PC-3 (cell line): ENCODE measurements at regions not wholly inside any gene's neighbourhood (a gene's known extent, or its start where the extent isn't known, plus 50 kb on each side); places are given as distances from the start of the nearest gene placed in this dataset.

ENCODE experiments used
- ATAC-seq: fragments of 200-7000 bp; cut with Tn5 transposase; 2 replicates; pipeline ENCODE4 v1.9.1; 2020; ENCODE audit warnings: mild to moderate bottlenecking, moderate library complexity
- BruUV-seq: library from RNA; stranded (reverse); fragments of 400-500 nt; replicated peaks from 2 replicates; lab custom pipeline; 2021; lab: Mats Ljungman, UMichigan
- CTCF ChIA-PET: fragments of 300-600 bp; sonication (Branson Sonifier 250); formaldehyde crosslinking; loops from one replicate; lab custom pipeline; 2022; ENCODE audit warnings: antibody characterized with exemption; lab: Charles Lee
- POLR2A ChIA-PET: fragments of 300-600 bp; sonication (Branson Sonifier 250); formaldehyde crosslinking; loops from one replicate; lab custom pipeline; 2022; ENCODE audit warnings: antibody characterized with exemption; ENCODE audit not compliant: unreplicated experiment; lab: Charles Lee
- DNase-seq: peaks from one replicate; pipeline ENCODE4 v3.0.0-alpha.2; 2015
- H2AFZ ChIP-seq: fragments of 300-600 bp; sonication (generic); 2 replicates; pipeline ENCODE4 v1.6.0; 2016; ENCODE audit warnings: antibody characterized with exemption, low read length
- H3F3A ChIP-seq: fragments of 300-600 bp; sonication (generic); one replicate; pipeline ENCODE4 v1.6.0; 2017; ENCODE audit warnings: antibody characterized with exemption, low read length, control low read depth, mild to moderate bottlenecking; ENCODE audit not compliant: unreplicated experiment
- H3K27ac ChIP-seq: fragments of 300-600 bp; sonication (generic); 2 replicates; pipeline ENCODE4 v1.5.1; 2016; ENCODE audit warnings: mild to moderate bottlenecking, low read length
- H3K27me3 ChIP-seq: fragments of 300-600 bp; sonication (generic); 2 replicates; pipeline ENCODE4 v1.6.1; 2016; ENCODE audit warnings: low read length, mixed read lengths
- H3K36me3 ChIP-seq: fragments of 300-600 bp; sonication (generic); 2 replicates; pipeline ENCODE4 v1.6.1; 2016; ENCODE audit warnings: low read depth, mixed run types, low read length, mixed read lengths
- H3K4me1 ChIP-seq: fragments of 300-600 bp; sonication (generic); 2 replicates; pipeline ENCODE4 v1.5.1; 2016; ENCODE audit warnings: low read length; ENCODE audit not compliant: insufficient read depth
- H3K4me2 ChIP-seq: fragments of 300-600 bp; sonication (generic); 2 replicates; pipeline ENCODE4 v1.6.0; 2016; ENCODE audit warnings: low read length
- H3K4me3 ChIP-seq: fragments of 300-600 bp; sonication (generic); 2 replicates; pipeline ENCODE4 v1.5.1; 2016; ENCODE audit warnings: mild to moderate bottlenecking, low read length, mixed read lengths
- H3K79me2 ChIP-seq: fragments of 300-600 bp; sonication (generic); 2 replicates; pipeline ENCODE4 v1.6.1; 2017; ENCODE audit warnings: low read length, mixed read lengths
- H3K9ac ChIP-seq: fragments of 300-600 bp; sonication (generic); 2 replicates; pipeline ENCODE4 v1.6.0; 2016; ENCODE audit warnings: mild to moderate bottlenecking, low read length
- H3K9me2 ChIP-seq: fragments of 300-600 bp; sonication (generic); replicated peaks from 2 replicates; pipeline ENCODE4 v1.6.1; 2016; ENCODE audit warnings: mixed run types, low read length, mixed read lengths
- H3K9me3 ChIP-seq: fragments of 300-600 bp; sonication (generic); 2 replicates; pipeline ENCODE4 v1.6.1; 2016; ENCODE audit warnings: low read length, mixed read lengths
- H4K20me1 ChIP-seq: fragments of 300-600 bp; sonication (generic); 2 replicates; pipeline ENCODE4 v1.6.1; 2016; ENCODE audit warnings: low read length, mixed read lengths
- EZH2 ChIP-seq: fragments of 300-600 bp; sonication (generic); IDR thresholded peaks from one replicate; pipeline ENCODE4 v1.6.1; 2017; ENCODE audit warnings: antibody characterized with exemption, mild to moderate bottlenecking, low read length; ENCODE audit not compliant: unreplicated experiment
- EZH2phosphoT487 ChIP-seq: fragments of 300-600 bp; sonication (generic); IDR thresholded peaks from 2 replicates; pipeline ENCODE4 v1.6.1; 2018; ENCODE audit warnings: mild to moderate bottlenecking, antibody characterized with exemption, low read length, borderline replicate concordance
- intact Hi-C: fragments of 100-400 bp; cut with micrococcal nuclease; formaldehyde crosslinking; loops from 2 replicates; pipeline ENCODE4 v1.9.0; 2023
- TF ChIP-seq, protein P1 (sequence below): fragments of 300-600 bp; sonication (generic); conservative IDR thresholded peaks from 2 replicates; pipeline ENCODE4 v1.5.1; 2017; ENCODE audit warnings: antibody characterized with exemption, low read depth, mild to moderate bottlenecking, low read length

- H4K20me1 ChIP-seq = no peaks in the 10 kb centered on the region
- TF ChIP-seq EZH2phosphoT487 = no peak
- TF ChIP-seq EZH2 = no peak
- TF ChIP-seq, protein P1, sequence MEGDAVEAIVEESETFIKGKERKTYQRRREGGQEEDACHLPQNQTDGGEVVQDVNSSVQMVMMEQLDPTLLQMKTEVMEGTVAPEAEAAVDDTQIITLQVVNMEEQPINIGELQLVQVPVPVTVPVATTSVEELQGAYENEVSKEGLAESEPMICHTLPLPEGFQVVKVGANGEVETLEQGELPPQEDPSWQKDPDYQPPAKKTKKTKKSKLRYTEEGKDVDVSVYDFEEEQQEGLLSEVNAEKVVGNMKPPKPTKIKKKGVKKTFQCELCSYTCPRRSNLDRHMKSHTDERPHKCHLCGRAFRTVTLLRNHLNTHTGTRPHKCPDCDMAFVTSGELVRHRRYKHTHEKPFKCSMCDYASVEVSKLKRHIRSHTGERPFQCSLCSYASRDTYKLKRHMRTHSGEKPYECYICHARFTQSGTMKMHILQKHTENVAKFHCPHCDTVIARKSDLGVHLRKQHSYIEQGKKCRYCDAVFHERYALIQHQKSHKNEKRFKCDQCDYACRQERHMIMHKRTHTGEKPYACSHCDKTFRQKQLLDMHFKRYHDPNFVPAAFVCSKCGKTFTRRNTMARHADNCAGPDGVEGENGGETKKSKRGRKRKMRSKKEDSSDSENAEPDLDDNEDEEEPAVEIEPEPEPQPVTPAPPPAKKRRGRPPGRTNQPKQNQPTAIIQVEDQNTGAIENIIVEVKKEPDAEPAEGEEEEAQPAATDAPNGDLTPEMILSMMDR = no peak
- H3K79me2 ChIP-seq = no peaks in the 10 kb centered on the region
- H3K27me3 ChIP-seq = no peaks in the 10 kb centered on the region
- no peak for ATAC-seq
- intact Hi-C loops = no loop called here
- no peak overlapping the region for H3K9ac ChIP-seq
- no peaks in the 10 kb centered on the region for H3K9me3 ChIP-seq
- no peaks in the 10 kb centered on the region for H3K36me3 ChIP-seq
- no TSS peak for BruUV-seq
- no peak for DNase-seq
- ChIA-PET POLR2A (no interaction called here), CTCF (no interaction called here)
- H2AFZ ChIP-seq = no peak overlapping the region
- H3K4me2 ChIP-seq = no peak overlapping the region
- no peak overlapping the region for H3K4me3 ChIP-seq
- H3F3A ChIP-seq = no peaks in the 10 kb centered on the region
- H3K4me1 ChIP-seq = no peaks in the 10 kb centered on the region
- no peaks in the 10 kb centered on the region for H3K9me2 ChIP-seq
- no peak overlapping the region for H3K27ac ChIP-seq
Measured at GRCh38 chr1:189971656-189972055, 506.0 kb downstream of the BRINP3 start.

- no peak for TF ChIP-seq EZH2
- TF ChIP-seq, protein P1 = no peak
- TF ChIP-seq EZH2phosphoT487 = no peak
- H3K36me3 ChIP-seq = no peaks in the 10 kb centered on the region
- DNase-seq = no peak
- no peaks in the 10 kb centered on the region for H3K79me2 ChIP-seq
- no peak for ATAC-seq
- POLR2A ChIA-PET = no interaction called here
- H3F3A ChIP-seq = no peaks in the 10 kb centered on the region
- H3K4me2 ChIP-seq = no peak overlapping the region
- CTCF ChIA-PET = no interaction called here
- H3K27ac ChIP-seq = no peak overlapping the region
- no peak overlapping the region for H2AFZ ChIP-seq
- intact Hi-C loops = no loop called here
- no TSS peak for BruUV-seq
- H3K27me3 ChIP-seq = no peaks in the 10 kb centered on the region
- no peaks in the 10 kb centered on the region for H3K9me2 ChIP-seq
- H3K4me1 ChIP-seq = no peaks in the 10 kb centered on the region
- H3K4me3 ChIP-seq = no peak overlapping the region
- no peaks in the 10 kb centered on the region for H4K20me1 ChIP-seq
- H3K9ac ChIP-seq = no peak overlapping the region
- no peaks in the 10 kb centered on the region for H3K9me3 ChIP-seq
Measured at GRCh38 chr1:189977184-189977583, 500.5 kb downstream of the BRINP3 start.

- DNase-seq (no peak), ATAC-seq (no peak)
- no peaks in the 10 kb centered on the region for H3K27me3 ChIP-seq
- ChIA-PET POLR2A (no interaction called here), CTCF (no interaction called here)
- no peaks in the 10 kb centered on the region for H4K20me1 ChIP-seq
- no peak overlapping the region for H3K4me2 ChIP-seq
- H3K4me3 ChIP-seq = no peak overlapping the region
- intact Hi-C loops = no loop called here
- BruUV-seq = no TSS peak
- H3K9ac ChIP-seq = no peak overlapping the region
- no peaks in the 10 kb centered on the region for H3K4me1 ChIP-seq
- H3K36me3 ChIP-seq = no peaks in the 10 kb centered on the region
- H3K79me2 ChIP-seq = no peaks in the 10 kb centered on the region
- no peak overlapping the region for H2AFZ ChIP-seq
- H3K9me3 ChIP-seq = no peaks in the 10 kb centered on the region
- no peaks in the 10 kb centered on the region for H3K9me2 ChIP-seq
- TF ChIP-seq, protein P1 = no peak
- TF ChIP-seq EZH2 = no peak
- no peak for TF ChIP-seq EZH2phosphoT487
- H3F3A ChIP-seq = no peaks in the 10 kb centered on the region
- H3K27ac ChIP-seq = no peak overlapping the region
Measured at GRCh38 chr1:189983166-189983890, 494.3 kb downstream of the BRINP3 start.
